GM21737 (cell line): ENCODE measurements at regions not wholly inside any gene's neighbourhood (a gene's known extent, or its start where the extent isn't known, plus 50 kb on each side); places are given as distances from the start of the nearest gene placed in this dataset.

Experiments
- ATAC-seq: cut with Tn5 transposase; IDR thresholded peaks from one replicate; pipeline ENCODE4 v1.9.1; 2021; ENCODE audit warnings: mild to moderate bottlenecking, moderate library complexity; ENCODE audit not compliant: unreplicated experiment

DNA sequence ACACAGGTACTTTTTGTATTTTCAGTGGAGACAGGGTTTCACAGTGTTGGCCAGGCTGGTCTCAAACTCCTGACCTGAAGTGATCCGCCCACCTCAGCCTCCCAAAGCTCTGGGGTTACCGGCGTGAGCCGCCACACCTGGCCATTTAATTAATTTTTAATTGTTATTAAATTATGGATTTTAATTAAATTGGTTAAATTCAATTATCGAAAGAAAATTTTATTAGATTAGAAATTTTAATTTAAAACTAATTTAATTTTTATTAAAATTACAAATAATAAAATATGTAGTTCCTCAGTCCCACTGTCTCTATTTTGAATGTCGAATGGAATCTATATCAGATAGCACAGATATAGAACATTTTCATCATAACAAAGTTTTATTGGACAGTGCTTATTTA lies 416.5 kb downstream of the GABRG2 start:
- ATAC-seq = no peak

DNA sequence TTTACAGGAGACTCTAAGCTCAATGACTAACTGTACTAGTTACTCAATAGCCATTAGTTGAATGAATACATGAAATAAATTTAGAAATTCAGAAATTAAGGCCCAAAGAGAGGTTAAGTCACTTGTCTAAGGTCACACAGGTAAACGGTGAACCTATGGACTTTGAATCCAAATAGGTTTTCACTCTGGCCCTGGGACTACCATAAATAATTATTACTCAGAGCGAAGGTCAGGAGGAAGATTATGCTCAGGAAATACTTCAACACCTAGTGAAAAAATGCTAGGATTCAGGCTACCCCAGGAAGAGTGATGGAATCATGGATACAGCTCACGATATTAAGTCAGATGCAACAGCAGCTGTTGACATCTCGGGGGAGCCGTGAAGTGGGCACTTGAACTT lies 417.4 kb downstream of the GABRG2 start:
- no peak for ATAC-seq

DNA sequence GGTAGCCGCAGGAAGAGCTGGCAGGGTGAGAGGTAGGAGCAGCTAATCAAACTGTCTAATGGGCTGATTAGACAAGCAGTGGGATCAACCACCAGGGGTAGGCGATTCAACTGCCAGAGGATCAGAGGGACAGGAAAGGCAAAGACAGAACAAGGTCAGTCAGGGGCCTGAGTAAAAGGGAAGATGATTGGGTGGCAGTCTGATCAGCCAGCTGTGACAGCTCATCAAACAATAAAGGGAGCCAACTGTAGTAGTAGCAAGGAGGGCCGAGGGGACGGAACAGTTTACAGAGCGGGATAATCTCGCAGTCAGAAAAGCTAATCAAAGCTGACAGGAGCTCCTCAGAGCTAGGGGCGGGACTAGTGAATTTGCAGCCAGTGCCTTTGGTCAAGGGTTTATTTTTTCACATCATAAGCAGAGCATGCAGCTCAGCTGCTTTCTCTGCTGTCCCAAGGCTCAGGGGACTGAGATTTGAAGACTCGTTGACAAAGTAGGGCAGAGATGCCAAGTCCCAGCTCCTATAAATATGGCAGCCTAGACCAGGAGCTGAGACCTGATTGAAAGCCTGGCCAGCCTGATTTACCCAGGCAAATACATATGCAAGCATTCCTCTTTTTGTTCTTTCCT lies 418.2 kb downstream of the GABRG2 start:
- no peak for ATAC-seq

DNA sequence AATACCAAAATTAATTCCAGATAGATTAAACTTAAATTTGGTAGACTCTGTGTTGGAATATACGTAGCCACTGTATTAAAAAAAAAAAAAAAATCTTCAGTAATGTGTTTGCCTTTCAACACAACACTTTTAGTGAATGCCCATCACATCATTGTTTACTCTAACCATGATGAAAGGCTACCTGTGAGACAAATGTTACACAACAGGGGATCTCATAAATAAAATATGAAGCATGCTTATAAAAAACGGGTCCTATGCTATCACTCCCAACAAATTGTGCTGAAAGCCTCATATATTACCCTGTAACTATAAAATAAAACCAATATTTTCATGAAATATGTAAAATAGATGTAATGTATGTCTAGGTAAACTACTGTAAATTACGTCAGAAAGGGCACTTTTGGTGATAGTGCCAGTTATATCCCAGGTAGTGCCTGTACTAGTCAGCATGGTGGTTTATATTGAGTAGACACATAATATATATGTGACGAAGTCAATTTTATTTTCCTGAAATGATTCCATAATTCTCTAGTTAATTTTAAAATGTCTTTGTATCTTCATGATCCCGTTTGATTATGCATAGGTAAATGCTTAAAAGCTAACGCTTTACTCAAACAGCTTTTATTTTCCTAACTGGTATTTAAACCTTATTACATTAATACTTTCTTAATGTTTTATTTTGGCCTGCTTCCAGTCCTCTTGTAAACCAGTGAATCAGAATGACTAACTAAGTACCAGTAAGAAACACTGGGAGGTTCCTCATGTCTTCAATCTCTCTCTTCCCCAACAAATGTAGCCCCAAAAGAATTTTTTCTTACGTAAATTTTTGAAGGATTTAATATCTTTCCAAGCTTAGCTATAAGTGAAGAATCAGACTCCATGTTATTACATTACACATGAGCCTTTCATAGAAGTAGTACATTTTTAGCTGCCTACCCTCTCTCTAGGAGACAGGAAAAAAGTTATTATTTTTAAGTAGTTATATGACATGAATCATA lies 420.3 kb downstream of the GABRG2 start:
- ATAC-seq = no peak

DNA sequence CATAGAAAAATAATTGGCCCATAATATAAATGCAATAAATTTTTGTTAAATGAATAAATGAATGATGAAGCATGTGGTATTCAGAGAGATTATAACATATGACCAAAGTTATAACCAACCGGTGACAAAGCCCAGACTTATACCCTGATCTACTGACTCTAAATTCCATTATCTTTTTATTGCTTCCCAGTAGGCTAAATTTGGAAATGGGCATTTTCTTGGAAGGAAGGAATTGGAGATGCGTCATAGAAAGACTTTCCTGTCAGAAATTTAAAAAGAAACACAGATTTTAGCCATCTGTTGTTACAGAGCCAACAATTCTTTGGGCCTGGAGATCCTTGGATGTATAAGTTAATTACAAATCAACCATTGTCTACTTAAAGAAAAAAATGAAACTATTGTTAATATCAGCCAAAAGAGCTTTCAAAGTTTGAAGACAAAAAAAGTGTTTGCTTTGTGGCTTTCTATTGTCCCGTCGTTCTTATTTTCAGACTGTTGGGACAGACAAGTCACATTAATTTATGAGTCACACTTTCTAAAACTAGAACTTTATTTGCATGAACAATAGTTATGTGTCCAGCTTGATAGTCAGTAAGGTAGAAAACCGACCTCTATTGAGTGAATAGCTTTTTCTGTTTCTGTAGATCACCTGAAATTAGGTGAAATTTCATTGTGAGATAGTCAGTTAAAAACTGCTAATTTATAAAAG lies 428.7 kb downstream of the GABRG2 start:
- no peak for ATAC-seq

DNA sequence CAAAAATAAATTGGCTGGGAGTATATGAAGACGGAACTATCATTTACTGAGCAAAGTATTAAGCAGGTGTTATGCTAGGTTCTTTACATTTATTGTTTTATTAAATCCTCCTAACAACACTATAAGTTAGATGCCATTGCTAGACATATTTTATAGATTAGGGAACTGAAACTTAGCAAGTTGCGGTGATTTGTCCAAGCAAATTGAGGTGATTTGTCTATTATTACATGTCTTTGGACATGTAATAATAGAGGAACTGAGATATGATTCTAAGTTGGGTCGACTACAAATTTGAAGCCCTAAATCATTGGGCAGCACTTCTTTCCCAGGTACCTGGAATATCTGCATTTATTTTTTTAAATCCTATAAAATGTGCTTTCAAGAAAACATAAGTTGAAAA lies 429.9 kb downstream of the GABRG2 start:
- ATAC-seq = no peak

DNA sequence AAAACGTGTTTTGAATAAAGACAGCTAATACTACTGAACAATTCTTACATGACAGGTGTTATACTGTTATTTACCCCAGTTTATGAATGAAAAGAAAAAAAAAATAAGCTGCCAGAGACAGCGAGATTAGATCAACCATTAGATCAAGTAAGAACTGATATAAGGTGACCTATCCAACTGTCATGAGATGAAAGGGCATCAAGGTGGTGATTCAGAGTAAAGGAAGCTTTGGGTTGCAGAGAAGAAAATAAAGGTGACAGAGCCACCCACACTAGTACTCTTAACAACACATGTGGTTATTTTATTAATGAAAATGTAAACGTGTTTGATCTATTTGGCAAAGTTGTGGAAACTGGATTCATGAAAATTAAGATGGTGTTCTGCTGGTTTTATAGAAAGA lies 435.2 kb downstream of the GABRG2 start:
- no peak for ATAC-seq

DNA sequence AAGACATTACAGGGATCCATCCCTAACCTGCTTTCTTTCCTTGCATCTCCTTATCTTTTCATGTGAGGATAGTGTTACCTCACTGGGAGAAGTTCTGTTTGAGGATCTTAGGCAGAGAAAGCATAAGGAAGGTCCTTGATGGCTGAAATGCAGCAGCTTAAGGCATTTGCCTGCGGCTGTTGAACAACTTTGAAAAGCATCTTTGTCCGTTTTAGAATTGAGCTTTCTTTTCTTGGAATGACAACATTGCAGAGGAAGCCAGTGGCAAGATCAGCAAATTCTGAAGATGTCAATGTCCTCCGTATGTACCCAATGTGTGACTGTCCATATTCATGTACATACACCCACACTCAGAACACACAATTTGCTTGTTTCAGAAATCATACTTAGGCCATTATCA lies 436.2 kb downstream of the GABRG2 start:
- ATAC-seq = no peak

DNA sequence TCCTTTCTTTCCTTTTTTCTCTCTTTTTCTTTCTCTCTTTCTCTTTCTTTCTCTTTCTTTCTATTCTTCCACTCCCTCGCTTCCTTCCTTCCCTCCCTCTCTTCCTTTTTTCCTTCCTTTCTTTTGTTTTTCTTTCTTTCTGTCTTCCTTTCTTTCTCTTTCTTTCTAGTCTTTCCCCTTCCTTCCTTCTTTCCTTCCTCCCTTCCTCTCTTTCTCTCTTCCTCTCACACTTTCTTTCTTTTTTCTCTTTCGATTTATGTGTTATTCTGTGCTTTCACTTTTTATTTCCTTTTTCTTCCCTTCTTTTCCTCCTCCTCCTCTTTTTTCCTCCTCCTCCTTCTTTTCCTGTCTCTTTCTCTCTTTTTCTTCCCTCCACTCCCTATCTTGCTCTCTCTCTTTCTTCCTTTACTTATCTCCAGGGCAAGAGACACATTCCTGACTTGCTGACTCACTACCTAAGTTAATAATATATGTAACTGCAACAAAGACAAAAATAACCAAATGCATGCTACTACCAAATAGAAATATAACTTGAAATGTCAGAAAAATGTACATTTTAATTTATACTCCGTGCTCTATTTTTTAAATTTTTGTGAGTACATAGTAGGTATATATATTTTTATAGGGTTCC lies 445.5 kb downstream of the GABRG2 start:
- no peak for ATAC-seq

DNA sequence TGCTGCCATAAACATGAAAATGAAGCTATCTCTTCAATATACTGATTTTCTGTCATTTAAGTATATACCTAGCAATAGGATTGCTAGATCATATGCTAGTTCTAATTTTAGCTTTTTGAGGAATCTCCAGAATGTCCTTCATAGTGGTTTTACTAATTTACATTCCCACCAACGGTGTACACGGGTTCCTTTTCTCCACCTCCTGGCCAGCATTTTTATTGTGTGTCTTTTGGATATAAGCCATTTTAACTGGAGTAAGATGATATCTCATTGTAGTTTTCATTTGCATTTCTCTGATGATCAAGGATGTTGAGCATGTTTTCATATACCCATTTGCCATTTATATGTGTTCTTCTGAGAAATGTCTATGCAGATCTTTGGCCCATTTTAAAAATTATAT lies 446.5 kb downstream of the GABRG2 start:
- ATAC-seq = no peak

DNA sequence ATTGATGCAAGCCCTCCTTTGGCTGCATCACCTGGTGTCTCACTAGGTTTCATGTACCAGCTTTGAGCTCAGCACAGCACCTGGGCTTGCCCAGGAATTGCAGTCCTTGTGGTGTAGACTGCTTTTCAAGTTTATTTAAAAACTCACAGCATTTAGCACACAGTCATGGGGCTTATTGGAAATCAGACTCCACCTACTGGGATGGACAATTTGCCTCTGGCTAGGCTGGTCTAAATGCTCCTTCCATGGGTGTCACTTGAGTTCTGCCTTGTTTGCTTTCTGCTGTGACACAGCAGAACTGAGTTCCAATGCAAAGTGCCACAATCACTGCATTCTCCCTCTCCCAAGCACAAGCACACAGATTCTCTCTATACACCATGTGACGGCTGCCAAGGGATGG lies 453.3 kb downstream of the GABRG2 start:
- ATAC-seq = no peak

DNA sequence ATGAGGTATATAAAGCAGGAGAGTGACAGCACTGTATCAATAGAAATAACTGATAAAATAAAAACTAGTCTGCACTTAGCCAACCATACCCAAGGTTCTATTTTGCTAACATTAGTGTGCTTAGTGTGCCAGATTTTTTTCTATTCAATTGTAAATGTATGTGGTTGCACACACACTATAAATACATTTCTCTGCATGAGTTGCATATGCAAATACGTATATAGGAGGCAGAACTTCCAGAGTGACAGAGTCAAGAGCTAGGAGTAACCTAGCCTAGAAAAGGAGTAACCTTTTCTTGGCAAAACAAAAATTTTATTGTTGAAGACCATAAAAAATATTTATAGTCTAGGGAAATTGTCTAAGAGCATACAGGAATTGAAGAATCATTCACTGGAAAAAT lies 461.6 kb downstream of the GABRG2 start:
- no peak for ATAC-seq

DNA sequence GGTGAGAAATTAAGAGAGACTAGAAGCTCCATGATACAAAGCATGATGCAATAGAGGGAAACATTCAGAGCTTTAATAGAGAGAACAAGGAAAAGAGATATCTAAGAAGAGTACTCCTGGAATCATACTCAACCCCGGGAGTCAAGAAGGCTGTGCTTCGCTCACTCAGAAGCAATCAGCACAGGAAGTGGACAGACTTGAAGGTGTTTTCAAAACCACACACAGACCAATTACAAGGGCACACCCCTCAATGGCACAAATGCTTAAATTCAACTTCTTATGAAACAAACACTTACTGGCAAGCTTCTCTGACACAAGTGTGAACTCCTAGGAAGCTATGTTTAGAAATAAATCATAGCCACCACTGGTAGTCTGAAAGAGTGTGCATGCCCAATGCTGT lies 462.3 kb downstream of the GABRG2 start:
- ATAC-seq = no peak

DNA sequence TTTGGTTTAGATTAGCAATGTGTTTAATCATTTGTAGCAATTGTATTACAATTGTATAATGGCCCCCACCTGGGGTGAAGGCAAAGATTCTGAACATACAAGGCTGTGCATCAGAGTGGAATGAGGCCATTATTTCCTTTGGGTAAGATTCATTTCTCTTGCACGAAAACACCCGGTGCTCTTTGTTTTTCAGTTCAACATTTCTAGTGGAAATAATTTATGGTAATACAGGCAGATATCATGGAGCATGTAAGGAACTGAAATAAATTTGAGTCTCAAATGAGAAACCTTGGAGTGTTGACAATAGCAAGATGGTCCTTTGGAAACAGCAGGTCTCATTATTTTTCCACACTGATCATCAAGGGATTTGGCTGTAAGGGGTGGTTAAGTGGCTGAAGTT lies 475.9 kb downstream of the GABRG2 start:
- ATAC-seq = no peak

DNA sequence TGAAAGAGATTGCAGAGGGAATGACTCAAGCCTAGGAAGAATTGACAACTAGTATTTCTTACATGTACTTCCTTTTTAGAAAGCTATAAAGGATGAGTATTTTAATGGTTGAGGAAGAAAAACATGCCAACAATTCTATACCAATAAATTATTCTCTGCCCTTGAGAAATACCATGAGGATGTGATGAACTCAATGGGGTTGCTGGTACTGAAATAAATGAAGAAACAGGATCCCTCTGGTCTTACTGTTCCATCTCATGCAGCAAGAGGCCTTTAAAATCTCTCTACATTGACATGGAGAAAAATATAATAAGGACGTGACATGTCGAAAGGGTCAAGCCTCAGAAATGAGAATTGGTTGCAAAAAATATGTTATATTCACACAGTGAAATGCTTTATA lies 477.3 kb downstream of the GABRG2 start:
- ATAC-seq = no peak

DNA sequence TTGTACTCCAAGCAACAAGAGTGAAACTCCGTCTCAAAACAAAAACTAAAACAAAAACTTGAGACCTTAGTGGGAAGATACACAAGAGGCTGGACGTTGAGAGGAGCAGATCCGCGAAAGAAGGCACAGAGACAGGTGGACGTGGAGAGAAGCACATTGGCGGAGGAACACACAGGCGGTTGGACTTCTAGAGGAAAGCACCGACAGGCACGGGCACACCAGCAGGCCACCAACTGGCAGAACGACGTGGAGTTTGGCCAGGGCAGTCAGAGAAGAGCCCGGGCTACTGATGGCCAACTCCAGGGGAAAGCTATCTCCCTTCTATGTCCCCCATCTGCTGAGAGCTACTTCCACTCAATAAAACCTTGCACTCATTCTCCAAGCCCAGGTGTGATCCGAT lies 482.7 kb downstream of the GABRG2 start:
- ATAC-seq = no peak

DNA sequence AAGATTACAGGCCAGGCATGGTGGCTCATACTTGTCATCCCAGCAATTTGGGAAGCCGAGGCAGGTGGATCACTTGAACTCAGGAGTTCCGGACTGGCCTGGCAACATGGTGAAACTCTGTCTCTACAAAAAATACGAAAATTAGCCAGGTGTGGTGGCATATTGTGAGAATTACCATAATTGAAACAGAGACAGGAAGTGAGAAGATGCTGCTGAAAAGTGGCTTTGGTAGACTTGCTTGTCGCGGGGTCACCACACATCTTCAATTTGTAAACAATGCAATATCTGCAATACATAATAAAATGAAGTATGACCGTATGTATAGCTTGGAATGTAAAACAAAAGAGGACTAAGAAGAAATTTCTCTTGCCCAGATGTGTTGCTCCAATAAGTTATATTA lies 490.5 kb downstream of the GABRG2 start:
- no peak for ATAC-seq

DNA sequence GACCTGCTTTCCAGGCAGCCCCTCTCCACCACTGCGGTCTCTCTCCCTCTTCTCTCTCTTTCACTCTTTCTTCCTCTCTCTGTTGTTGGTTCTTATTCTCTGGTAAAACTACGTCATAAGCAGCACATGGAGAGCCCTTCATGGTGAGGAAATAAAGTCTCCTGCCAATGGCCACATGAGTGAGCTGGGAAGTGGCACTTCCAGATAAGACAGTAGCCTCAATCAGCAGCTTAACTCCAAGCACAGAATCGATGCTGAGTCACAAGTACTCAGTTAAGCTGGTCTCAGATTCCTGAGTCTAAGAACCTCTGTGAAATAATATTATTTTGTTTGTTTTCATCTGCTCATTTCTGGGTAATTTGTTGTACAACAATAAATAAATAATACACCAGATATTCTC lies 500.1 kb downstream of the GABRG2 start:
- no peak for ATAC-seq

DNA sequence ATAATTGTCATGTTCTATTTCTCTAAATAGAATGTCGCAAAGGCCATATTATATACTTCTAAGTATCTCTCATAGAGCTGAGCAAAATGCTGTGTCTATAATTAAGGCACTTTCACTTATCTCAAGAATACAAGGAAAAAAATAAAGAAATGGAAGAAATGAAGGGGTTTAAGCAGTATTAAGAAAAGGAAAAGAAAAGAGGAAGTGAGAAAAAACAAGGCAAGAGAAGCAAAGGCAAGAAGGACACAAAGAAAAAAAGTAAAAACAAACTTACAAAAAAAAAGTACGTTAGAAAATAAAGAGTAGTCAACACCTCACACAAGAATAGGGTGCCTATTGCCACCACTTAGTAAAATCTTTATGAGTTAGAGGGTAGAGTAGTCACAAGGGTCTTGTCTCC lies 506.2 kb downstream of the GABRG2 start:
- no peak for ATAC-seq

DNA sequence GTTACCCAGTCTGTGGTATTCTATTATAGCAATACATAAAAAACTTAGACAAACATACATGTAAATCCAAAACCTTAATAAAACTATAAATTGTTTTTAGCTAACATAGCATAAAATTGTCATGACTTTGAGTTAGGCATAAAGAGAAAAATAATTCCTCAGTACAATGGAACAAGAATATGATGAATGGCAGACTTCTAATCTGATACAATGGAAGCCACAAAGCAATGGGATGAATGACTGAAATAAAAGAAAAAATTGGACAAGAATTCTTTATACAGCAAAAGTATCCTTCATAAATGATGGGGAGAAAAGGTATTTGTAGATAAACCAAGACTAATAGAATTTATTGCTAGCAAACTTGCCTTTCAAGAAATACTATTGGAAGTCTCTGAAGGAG lies 524.2 kb downstream of the GABRG2 start:
- no peak for ATAC-seq

DNA sequence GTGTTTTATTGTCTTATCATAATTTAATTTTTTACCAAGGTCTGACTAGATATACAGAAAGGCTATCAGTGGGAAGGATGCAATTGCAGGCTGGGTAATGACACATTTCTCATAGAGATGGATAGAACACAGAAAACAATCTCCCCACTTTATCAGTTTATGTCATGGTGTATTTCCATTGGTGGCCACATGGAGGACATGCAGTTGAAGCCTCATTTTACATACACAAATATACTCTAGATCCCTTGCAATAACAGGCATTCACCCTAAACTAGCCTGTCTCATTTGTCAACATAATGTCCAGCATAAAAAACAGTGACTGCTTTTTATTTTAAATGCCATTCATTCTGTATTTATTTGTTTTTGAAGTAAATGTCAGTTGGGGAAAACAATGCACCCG lies 526.3 kb downstream of the GABRG2 start:
- ATAC-seq = no peak
